ENCODE measurements at regions not wholly inside any gene's neighbourhood (a gene's known extent, or its start where the extent isn't known, plus 50 kb on each side); places are given as distances from the start of the nearest gene placed in this dataset.

- no peak overlapping the region for H3K27ac ChIP-seq
- ATAC-seq (no peak), DNase-seq (no peak)
- TF ChIP-seq, protein P1, sequence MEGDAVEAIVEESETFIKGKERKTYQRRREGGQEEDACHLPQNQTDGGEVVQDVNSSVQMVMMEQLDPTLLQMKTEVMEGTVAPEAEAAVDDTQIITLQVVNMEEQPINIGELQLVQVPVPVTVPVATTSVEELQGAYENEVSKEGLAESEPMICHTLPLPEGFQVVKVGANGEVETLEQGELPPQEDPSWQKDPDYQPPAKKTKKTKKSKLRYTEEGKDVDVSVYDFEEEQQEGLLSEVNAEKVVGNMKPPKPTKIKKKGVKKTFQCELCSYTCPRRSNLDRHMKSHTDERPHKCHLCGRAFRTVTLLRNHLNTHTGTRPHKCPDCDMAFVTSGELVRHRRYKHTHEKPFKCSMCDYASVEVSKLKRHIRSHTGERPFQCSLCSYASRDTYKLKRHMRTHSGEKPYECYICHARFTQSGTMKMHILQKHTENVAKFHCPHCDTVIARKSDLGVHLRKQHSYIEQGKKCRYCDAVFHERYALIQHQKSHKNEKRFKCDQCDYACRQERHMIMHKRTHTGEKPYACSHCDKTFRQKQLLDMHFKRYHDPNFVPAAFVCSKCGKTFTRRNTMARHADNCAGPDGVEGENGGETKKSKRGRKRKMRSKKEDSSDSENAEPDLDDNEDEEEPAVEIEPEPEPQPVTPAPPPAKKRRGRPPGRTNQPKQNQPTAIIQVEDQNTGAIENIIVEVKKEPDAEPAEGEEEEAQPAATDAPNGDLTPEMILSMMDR (IDR thresholded peaks at IDR 0.05), result no peak
- no peak for TF ChIP-seq POLR2A (IDR thresholded peaks at IDR 0.05)
- peaks cover 0 to 34% (median 0%) of the 10 kb centered on the region in 9 donors for H3K27me3 ChIP-seq
- no peaks in the 10 kb centered on the region for H3K9me3 ChIP-seq
- intact Hi-C loops (cut with DNase I), result loop anchor here in 1 of 10 donors (10.0 kb wide), 1 partner anchor 432 kb away; no protein-coding TSS in a partner anchor
- 77 to 92% (median 84%) methylated on average over 3 of the region's 3 CpGs for WGBS, 4 donors
- no peaks in the 10 kb centered on the region for H3K36me3 ChIP-seq
- no peaks in the 10 kb centered on the region for H3K4me1 ChIP-seq
- H3K4me3 ChIP-seq, result no peak overlapping the region
These were observed 458.5 kb downstream of the TLR4 start for GRCh38 chr9:118162716-118163115.

- ATAC-seq (no peak), DNase-seq (no peak)
- no peak overlapping the region for H3K4me3 ChIP-seq
- no peak for TF ChIP-seq POLR2A (IDR thresholded peaks at IDR 0.05)
- TF ChIP-seq, protein P1 (IDR thresholded peaks at IDR 0.05), result no peak
- no peak overlapping the region for H3K27ac ChIP-seq
- H3K27me3 ChIP-seq, result peaks cover 0 to 42% (median 0%) of the 10 kb centered on the region in 9 donors
- no peaks in the 10 kb centered on the region for H3K9me3 ChIP-seq
- 78 to 88% (median 79%) methylated on average over 2 of the region's 2 CpGs for WGBS, 4 donors
- no peaks in the 10 kb centered on the region for H3K36me3 ChIP-seq
- intact Hi-C loops (cut with DNase I), result loop anchor here in 1 of 10 donors (10.0 kb wide), 1 partner anchor 431 kb away; no protein-coding TSS in a partner anchor
- no peaks in the 10 kb centered on the region for H3K4me1 ChIP-seq
These were observed 459.5 kb downstream of the TLR4 start for GRCh38 chr9:118163751-118164150.

DNA sequence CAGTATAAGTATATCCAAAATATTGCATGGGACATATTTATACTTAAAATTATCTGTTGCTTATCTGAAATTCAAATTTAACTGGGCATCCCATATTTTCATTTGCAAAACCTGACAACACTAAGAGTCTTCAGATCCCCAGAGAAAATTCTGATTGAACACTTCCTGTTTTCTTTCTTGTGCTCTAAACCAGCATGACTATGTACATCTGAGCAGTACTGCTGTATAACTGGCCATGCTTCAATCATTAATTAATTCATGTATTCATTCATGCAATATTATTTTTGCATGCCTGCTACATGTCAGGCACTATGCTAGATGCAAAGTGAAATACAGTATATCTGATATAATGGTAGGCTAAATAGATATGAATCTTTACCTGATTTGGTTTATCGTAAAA lies 461.2 kb downstream of the TLR4 start:
- Histone ChIP-seq H3K4me1 (no peaks in the 10 kb centered on the region), H3K4me3 (no peak overlapping the region), H3K27me3 (peaks cover 0 to 42% (median 0%) of the 10 kb centered on the region in 9 donors), H3K9me3 (no peaks in the 10 kb centered on the region), H3K36me3 (no peaks in the 10 kb centered on the region), H3K27ac (no peak overlapping the region)
- intact Hi-C loops (cut with DNase I), result loop anchor here in 1 of 10 donors (10.0 kb wide), 1 partner anchor 429 kb away; no protein-coding TSS in a partner anchor
- ATAC-seq (no peak), DNase-seq (no peak)
- TF ChIP-seq, protein P1 (IDR thresholded peaks at IDR 0.05), result no peak
- TF ChIP-seq POLR2A (IDR thresholded peaks at IDR 0.05), result no peak
- 76 to 80% (median 76%) methylated on average over 1 of the region's 1 CpG for WGBS, 4 donors

DNA sequence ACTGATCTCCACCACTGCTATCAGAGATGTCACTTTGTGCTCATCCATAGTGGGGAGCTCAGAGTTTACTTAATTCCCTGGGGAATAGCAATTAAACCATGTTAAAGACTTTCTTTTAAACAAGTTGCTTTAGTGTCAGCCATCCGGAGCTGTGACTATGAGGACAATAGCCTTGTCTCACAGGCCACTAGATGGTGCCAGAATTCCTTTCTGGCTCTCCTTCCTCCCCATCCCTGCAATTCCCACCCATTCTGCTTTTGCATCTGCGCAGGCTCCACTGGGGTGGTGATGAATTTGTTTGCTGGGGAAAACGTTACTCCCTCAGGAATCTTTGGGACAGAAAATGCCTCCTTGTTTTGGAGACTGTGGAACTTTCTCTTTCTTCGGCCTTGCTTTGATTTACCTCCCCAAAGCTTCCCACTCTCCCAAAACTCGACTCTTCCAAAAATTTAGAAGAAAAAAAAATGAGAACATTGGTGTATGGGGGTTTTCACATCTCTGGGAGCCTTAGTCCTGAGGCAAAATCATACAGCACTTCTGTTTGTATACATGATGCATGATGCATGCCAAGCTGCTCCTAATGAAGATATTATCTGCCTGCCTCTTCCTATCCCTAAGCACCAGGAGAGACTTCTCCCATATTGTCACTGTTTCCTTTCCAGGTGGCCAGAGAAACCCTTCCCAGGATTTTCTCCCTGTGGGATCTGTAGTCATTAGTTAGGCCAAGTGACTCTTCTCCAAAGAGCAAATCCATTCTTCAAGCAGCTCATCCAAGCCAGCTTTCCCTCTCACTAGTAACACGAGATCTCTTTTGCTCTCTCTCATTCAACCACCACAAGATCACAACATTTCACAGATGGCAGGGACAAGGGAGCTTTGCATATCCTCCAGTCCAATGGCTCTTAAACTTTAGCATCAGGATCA lies 466.1 kb downstream of the TLR4 start:
- peak in 4 of 5 donors; percentile 20 to 29 (median 23) for DNase-seq

More for the DNA sequence above, 466.1 kb downstream of the TLR4 start:
- WGBS, 4 donors, result 33 to 39% (median 36%) methylated on average over 6 of the region's 6 CpGs
- H3K4me3 ChIP-seq, result no peak overlapping the region
- H3K27me3 ChIP-seq, result peaks cover 0 to 27% (median 0%) of the 10 kb centered on the region in 9 donors
- intact Hi-C loops (cut with DNase I), result loop anchor here in 2 of 10 donors (5.0 to 10.0 kb wide), 2 partner anchors 1195 to 1197 kb away; partner anchors contain the start of gene BRINP1 (in 2 of the 2)
- no peak for TF ChIP-seq POLR2A (IDR thresholded peaks at IDR 0.05)
- TF ChIP-seq, protein P1 (IDR thresholded peaks at IDR 0.05), result peak; percentile 38 to 76 (median 54)
- peak in 3 of 4 donors; percentile 67 to 83 (median 77) for ATAC-seq
- H3K36me3 ChIP-seq, result no peaks in the 10 kb centered on the region
- H3K9me3 ChIP-seq, result no peaks in the 10 kb centered on the region
- H3K4me1 ChIP-seq, result no peaks in the 10 kb centered on the region
- H3K27ac ChIP-seq, result no peak overlapping the region
